NCI-H524 treated with DMSO at 0.1 percent for 48 hours (cell line): ENCODE measurements at regions not wholly inside any gene's neighbourhood (a gene's known extent, or its start where the extent isn't known, plus 50 kb on each side); places are given as distances from the start of the nearest gene placed in this dataset.

Experiments used
- DNase-seq: peaks from one replicate; lab custom pipeline; 2025; lab: John Stamatoyannopoulos, UW

GRCh38 chr16:64654178-64654577 lies 467.7 kb downstream of the CDH11 start:
- no peak for DNase-seq

DNA sequence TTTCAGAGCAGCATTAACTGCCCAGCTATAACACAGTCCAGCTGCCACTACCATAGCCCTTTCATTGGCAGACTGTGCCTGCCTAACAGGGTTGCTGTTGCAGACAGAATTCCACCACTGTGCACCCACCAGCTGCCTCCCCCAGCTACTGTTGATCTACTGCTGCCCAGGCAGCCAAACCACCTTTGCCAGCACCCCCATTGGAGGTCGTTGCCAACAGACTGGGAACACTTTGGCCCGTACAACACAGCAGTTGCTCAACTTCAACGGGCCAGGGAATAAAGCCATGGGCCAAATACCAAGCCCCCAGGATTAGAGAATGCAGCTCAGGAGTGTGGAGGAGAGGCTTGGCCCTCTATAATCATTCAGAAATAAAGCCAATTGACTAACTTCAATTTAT lies 473.6 kb downstream of the CDH11 start:
- no peak for DNase-seq

GRCh38 chr16:64641343-64641742 lies 480.5 kb downstream of the CDH11 start:
- DNase-seq: no peak

GRCh38 chr16:64638766-64639165 lies 483.1 kb downstream of the CDH11 start:
- DNase-seq: peak; percentile 90

GRCh38 chr16:64629622-64630021 lies 492.2 kb downstream of the CDH11 start:
- DNase-seq: no peak

DNA sequence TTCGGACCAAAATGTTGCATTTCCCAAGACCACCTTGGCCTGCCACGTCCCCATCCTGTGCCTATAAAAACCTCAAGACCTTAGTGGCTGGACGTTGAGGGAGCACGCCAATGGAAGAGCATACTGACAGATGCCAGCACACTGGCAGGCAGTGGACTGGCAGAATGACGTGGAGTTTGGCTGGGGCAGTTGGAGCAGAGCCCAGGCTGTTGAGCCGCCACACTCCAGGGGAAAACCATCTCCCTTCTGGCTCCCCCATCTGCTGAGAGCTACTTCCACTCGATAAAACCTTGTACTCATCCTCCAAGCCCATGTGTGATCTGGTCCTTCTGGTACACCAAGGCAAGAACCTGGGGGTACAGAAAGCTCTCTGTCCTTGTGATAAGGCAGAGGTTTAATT lies 494.1 kb downstream of the CDH11 start:
- DNase-seq: peak; percentile 94

DNA sequence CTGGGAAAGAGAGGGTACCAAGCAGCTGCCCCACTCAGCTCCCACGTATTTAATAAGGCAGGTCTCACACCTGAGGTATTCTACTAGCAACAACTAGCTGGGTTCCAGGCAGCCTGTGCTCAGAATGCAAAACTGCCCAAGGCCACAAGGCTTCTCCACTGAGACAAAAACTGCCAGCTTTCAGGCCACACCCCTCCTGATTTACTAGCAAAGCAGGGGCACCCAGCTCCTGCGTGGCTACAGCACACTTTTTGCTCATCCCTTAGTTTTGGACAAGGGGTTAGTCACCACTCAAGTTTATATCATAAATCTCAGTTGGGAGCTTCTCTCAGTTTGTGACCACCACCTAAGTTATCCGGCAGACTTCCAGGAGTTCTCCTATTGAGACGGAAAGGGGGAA lies 494.6 kb downstream of the CDH11 start:
- peak; percentile 29 for DNase-seq

GRCh38 chr16:64626776-64627175 lies 495.1 kb downstream of the CDH11 start:
- peak; percentile 99 for DNase-seq

DNA sequence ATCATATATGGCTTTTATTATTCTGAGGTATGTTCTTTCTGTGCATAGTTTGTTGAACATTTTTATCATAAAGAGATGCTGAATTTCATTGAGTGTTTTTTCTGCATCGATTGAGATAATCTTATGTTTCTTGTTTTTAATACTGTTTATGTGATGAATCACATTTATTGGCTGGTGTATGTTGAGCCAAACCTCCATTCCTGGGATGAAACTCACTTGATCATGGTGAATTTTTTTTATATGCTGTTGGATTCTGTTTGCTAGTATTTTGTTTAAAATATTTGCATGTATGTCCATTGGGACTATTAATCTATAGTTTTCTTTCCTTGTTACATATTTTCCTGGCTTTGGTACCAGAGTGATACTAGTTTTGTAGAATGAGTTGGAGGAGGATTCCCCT lies 500.2 kb downstream of the CDH11 start:
- DNase-seq: no peak

DNA sequence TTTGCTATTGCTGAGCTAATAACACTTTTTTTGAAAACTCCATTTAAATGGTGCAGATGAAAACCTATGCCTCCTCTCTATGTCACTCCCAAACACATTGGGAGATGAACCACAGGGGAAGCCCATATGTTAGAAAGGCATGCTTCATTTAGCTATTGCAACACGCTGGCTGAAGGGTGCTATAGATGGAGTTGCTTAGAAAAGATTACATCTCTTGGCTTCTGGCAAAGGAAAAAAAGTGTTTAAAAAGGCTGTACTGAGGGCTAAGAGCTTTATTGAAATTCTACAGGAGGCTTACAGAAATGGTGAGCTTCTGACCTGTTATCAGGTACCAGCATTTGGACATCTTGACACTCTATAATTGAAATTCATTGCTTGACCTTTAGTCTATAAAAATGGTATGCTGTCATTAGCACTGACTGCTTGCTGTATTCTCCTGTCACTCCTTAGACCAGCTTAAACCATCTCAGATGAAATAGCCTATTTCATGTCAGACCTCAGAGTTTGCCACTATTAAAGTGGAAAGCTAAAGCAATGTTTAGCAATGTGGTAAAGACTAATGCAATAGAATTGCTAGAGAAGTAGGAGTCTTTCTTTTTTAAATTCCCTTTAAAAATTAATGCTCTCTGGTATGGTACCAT lies 503.9 kb downstream of the CDH11 start:
- no peak for DNase-seq

- peak; percentile 90 for DNase-seq
These were observed 506.1 kb downstream of the CDH11 start for GRCh38 chr16:64615630-64616280.

DNA sequence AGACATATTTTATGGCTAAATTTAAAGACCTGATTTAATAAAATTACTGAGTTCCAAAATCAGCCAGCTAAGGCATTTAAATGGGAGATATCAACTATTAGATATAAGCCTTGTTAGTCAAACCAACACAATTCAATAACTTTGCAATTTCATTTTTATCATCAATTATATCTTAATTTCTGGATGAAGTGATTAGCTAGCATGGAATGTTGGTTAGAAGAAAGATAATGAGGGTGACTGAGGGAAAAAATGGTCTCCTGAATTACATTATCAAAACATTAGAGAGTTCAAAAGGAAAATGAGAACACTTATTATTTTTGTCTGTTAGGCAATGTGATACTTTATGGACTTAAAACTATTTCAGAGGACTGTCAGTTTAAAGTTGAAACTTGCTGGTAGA lies 525.7 kb downstream of the CDH11 start:
- no peak for DNase-seq

DNA sequence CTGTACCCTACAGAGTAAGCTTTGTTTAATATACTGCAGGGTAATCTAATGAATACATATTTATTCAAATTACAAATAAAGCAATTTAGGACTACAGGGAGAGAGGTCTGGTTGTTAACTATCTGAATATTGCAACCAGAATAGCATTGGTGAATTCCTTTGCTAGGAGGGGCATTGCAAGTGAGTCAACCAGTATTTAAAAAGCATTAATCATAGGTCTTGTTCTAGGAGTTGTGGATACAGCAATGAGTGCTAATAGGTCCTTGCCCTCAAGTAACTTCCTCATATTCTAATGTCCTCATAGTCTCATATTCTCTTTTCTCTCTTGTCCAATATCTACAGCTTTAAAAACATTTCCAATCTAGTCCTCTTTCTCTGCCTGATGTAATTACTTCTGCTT lies 531.4 kb downstream of the CDH11 start:
- DNase-seq: no peak

- DNase-seq: no peak
These were observed 532.0 kb downstream of the CDH11 start for GRCh38 chr16:64589836-64590235.

GRCh38 chr16:64586781-64587180 lies 535.1 kb downstream of the CDH11 start:
- DNase-seq: no peak

GRCh38 chr16:64585367-64585766 lies 536.5 kb downstream of the CDH11 start:
- no peak for DNase-seq

DNA sequence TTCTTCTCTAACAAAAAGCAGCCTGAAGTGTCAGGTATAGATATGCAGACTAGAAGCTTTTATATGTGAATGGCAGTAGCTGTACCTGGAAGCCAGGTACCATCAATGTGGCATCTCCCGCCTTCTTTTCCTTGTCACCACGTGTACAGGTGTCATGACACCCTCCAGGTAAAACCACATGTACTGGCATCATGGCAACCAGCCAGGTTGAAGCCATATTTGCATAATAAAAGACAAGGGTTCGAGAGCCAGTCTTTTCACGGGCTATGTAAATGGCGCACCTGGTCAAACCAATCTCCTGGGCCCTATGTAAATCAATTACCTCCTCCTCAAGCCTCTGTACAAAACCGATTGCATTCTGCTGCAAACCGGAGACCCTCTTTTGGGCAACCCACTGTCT lies 541.3 kb downstream of the CDH11 start:
- no peak for DNase-seq

DNA sequence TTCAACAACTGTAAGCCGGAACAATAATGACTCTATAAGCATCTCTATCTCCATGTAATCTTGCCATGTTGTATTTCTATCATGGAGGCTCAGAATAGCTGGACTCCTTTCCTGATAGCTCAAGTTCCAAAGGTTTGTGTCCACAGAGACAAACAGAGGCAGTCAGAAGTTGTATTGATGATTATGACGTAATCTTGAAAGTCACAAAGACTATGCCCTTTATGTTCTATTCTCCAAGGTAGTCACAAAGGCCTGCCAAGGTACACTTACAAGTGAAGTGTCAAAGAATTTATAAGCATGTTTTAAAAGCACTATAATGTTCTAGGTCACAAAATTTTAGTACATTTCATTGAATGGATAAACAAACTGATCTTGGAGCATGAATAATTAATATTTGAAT lies 542.2 kb downstream of the CDH11 start:
- no peak for DNase-seq

GRCh38 chr16:64545768-64546167 lies 576.1 kb downstream of the CDH11 start:
- no peak for DNase-seq

DNA sequence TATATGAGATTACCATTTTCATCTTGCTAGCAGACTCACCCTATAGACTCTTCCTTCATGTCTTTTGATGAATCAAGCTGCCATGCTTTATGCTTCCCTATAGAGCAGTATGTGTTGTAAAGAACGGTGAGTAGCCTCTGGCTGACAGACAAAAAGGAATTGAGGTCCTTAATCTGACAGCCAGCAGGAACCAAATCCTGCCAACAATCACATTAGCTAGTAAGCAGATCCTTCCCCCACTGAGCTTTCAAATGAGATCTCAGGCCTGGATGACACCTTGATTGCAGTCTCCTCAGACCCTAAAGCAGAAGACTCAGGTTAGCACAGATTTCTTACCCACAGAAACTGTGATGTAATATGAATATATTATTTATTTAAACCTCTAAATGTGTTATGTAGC lies 577.0 kb downstream of the CDH11 start:
- no peak for DNase-seq

DNA sequence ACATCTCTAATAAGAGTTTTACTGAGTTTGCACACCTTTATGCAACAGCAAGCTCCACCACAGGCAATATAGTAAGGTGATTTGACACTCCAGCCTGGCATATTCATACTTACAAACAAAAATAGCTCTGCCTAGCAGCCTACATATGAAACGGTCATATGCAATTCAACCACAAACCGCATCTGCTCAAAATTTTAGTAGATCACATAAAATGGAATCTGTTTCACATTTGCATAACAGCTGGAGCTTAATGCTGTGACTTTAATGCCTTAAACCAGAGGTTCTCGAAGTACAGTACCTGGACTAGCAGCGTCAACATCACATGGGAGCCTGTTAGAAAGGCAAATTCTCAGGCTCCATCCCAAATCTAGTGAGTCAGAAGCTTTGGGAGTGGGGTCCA lies 578.4 kb downstream of the CDH11 start:
- DNase-seq: no peak

DNA sequence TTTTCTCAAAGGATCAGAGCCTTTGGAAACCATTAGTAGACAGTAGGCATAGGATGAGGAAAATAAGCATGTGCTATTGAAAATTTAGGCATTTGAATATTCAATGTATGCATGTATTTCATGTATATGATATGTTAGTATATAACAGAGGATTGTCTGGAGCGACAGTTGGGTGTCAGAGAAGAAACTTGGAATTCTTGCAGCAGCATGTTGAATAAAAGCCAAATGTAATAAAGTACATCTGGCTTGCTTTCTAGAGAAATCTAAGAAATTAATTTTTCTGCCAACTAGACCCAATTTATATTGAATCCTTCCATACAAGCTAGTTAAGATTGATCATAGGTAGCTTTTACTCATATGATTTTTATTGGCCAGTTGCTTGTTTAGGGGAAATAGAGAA lies 578.8 kb downstream of the CDH11 start:
- no peak for DNase-seq

- DNase-seq: no peak
These were observed 579.7 kb downstream of the CDH11 start for GRCh38 chr16:64542152-64542551.

DNA sequence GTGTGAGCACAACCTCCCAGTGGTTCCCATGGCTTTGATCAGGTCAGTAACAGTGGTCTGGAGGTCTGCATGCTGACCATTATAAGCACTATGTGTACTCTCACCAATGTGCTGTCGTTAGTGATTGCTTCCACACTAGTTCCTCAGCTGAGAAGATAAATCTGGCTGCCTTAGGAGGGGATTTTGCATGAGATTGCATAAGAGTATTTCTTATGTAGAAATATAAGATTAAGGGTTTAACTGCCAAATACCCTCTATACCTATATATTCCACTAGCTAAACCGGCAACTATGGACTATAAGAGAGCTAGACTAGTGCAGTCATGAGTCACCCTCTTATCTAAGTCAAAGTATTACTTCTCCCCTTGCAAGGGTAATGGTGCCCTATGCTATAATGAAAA lies 580.2 kb downstream of the CDH11 start:
- DNase-seq: no peak
